ENCODE measurements at regions not wholly inside any gene's neighbourhood (a gene's known extent, or its start where the extent isn't known, plus 50 kb on each side); places are given as distances from the start of the nearest gene placed in this dataset.

- H2AFZ ChIP-seq (ENCODE audit: low read depth, low read length), result no peak overlapping the region
- no peak overlapping the region for H3K4me3 ChIP-seq (ENCODE audit: low read length)
- H3K36me3 ChIP-seq (ENCODE audit: insufficient read depth, low read length), result no peaks in the 10 kb centered on the region
- no peaks in the 10 kb centered on the region for H3K27me3 ChIP-seq (ENCODE audit: insufficient read depth, low read length)
- peaks cover 2% of the 10 kb centered on the region for H3K9me3 ChIP-seq (ENCODE audit: low read length)
- H3K4me1 ChIP-seq (ENCODE audit: insufficient read depth, low read length), result no peaks in the 10 kb centered on the region
Observed at GRCh38 chr17:77398274-77398673, 257.5 kb downstream of the SEC14L1 start.

- Histone ChIP-seq H2AFZ (ENCODE audit: low read depth, low read length) (no peak overlapping the region), H3K27me3 (ENCODE audit: insufficient read depth, low read length) (no peaks in the 10 kb centered on the region), H3K9me3 (ENCODE audit: low read length) (peaks cover 2% of the 10 kb centered on the region), H3K36me3 (ENCODE audit: insufficient read depth, low read length) (no peaks in the 10 kb centered on the region), H3K4me3 (ENCODE audit: low read length) (no peak overlapping the region), H3K4me1 (ENCODE audit: insufficient read depth, low read length) (no peaks in the 10 kb centered on the region)
Observed at GRCh38 chr17:77399319-77399957, 258.7 kb downstream of the SEC14L1 start.

- Histone ChIP-seq H3K4me3 (ENCODE audit: low read length) (no peak overlapping the region), H3K9me3 (ENCODE audit: low read length) (peaks cover 2% of the 10 kb centered on the region), H3K36me3 (ENCODE audit: insufficient read depth, low read length) (no peaks in the 10 kb centered on the region), H3K27me3 (ENCODE audit: insufficient read depth, low read length) (no peaks in the 10 kb centered on the region), H2AFZ (ENCODE audit: low read depth, low read length) (no peak overlapping the region), H3K4me1 (ENCODE audit: insufficient read depth, low read length) (no peaks in the 10 kb centered on the region)
Observed at GRCh38 chr17:77400445-77400870, 259.7 kb downstream of the SEC14L1 start.

- H3K9me3 ChIP-seq (ENCODE audit: low read length), result peaks cover 2% of the 10 kb centered on the region
- no peaks in the 10 kb centered on the region for H3K36me3 ChIP-seq (ENCODE audit: insufficient read depth, low read length)
- H2AFZ ChIP-seq (ENCODE audit: low read depth, low read length), result no peak overlapping the region
- H3K27me3 ChIP-seq (ENCODE audit: insufficient read depth, low read length), result no peaks in the 10 kb centered on the region
- no peak overlapping the region for H3K4me3 ChIP-seq (ENCODE audit: low read length)
- H3K4me1 ChIP-seq (ENCODE audit: insufficient read depth, low read length), result no peaks in the 10 kb centered on the region
Observed at GRCh38 chr17:77402159-77402731, 261.5 kb downstream of the SEC14L1 start.

GRCh38 chr17:77403854-77404253 lies 263.1 kb downstream of the SEC14L1 start:
- H3K4me3 ChIP-seq (ENCODE audit: low read length), result no peak overlapping the region
- H3K9me3 ChIP-seq (ENCODE audit: low read length), result no peaks in the 10 kb centered on the region
- H3K36me3 ChIP-seq (ENCODE audit: insufficient read depth, low read length), result no peaks in the 10 kb centered on the region
- H3K27me3 ChIP-seq (ENCODE audit: insufficient read depth, low read length), result no peaks in the 10 kb centered on the region
- no peaks in the 10 kb centered on the region for H3K4me1 ChIP-seq (ENCODE audit: insufficient read depth, low read length)
- H2AFZ ChIP-seq (ENCODE audit: low read depth, low read length), result no peak overlapping the region

- Histone ChIP-seq H3K27me3 (ENCODE audit: insufficient read depth, low read length) (no peaks in the 10 kb centered on the region), H3K9me3 (ENCODE audit: low read length) (no peaks in the 10 kb centered on the region), H2AFZ (ENCODE audit: low read depth, low read length) (no peak overlapping the region), H3K36me3 (ENCODE audit: insufficient read depth, low read length) (no peaks in the 10 kb centered on the region), H3K4me3 (ENCODE audit: low read length) (no peak overlapping the region), H3K4me1 (ENCODE audit: insufficient read depth, low read length) (no peaks in the 10 kb centered on the region)
Observed at GRCh38 chr17:77404812-77405581, 264.2 kb downstream of the SEC14L1 start.

GRCh38 chr17:77405867-77406732 lies 265.3 kb downstream of the SEC14L1 start:
- peaks cover 2% of the 10 kb centered on the region for H3K36me3 ChIP-seq (ENCODE audit: insufficient read depth, low read length)
- no peaks in the 10 kb centered on the region for H3K9me3 ChIP-seq (ENCODE audit: low read length)
- no peaks in the 10 kb centered on the region for H3K27me3 ChIP-seq (ENCODE audit: insufficient read depth, low read length)
- no peak overlapping the region for H3K4me3 ChIP-seq (ENCODE audit: low read length)
- no peaks in the 10 kb centered on the region for H3K4me1 ChIP-seq (ENCODE audit: insufficient read depth, low read length)
- H2AFZ ChIP-seq (ENCODE audit: low read depth, low read length), result no peak overlapping the region

GRCh38 chr17:77407321-77408277 lies 266.8 kb downstream of the SEC14L1 start:
- H3K27me3 ChIP-seq (ENCODE audit: insufficient read depth, low read length), result no peaks in the 10 kb centered on the region
- no peak overlapping the region for H3K4me3 ChIP-seq (ENCODE audit: low read length)
- H3K9me3 ChIP-seq (ENCODE audit: low read length), result peaks cover 2% of the 10 kb centered on the region
- H3K4me1 ChIP-seq (ENCODE audit: insufficient read depth, low read length), result no peaks in the 10 kb centered on the region
- no peak overlapping the region for H2AFZ ChIP-seq (ENCODE audit: low read depth, low read length)
- H3K36me3 ChIP-seq (ENCODE audit: insufficient read depth, low read length), result peaks cover 2% of the 10 kb centered on the region

GRCh38 chr17:77408284-77408683 lies 267.5 kb downstream of the SEC14L1 start:
- Histone ChIP-seq H3K36me3 (ENCODE audit: insufficient read depth, low read length) (peaks cover 2% of the 10 kb centered on the region), H3K4me3 (ENCODE audit: low read length) (no peak overlapping the region), H3K4me1 (ENCODE audit: insufficient read depth, low read length) (no peaks in the 10 kb centered on the region)

GRCh38 chr17:77409282-77410161 lies 268.8 kb downstream of the SEC14L1 start:
- Histone ChIP-seq H3K9me3 (ENCODE audit: low read length) (peaks cover 2% of the 10 kb centered on the region), H3K27me3 (ENCODE audit: insufficient read depth, low read length) (no peaks in the 10 kb centered on the region), H3K36me3 (ENCODE audit: insufficient read depth, low read length) (peaks cover 2% of the 10 kb centered on the region), H3K4me3 (ENCODE audit: low read length) (no peak overlapping the region), H3K4me1 (ENCODE audit: insufficient read depth, low read length) (no peaks in the 10 kb centered on the region), H2AFZ (ENCODE audit: low read depth, low read length) (no peak overlapping the region)

More at GRCh38 chr17:77408284-77408683, 267.5 kb downstream of the SEC14L1 start:
- no peak overlapping the region for H2AFZ ChIP-seq (ENCODE audit: low read depth, low read length)
- no peaks in the 10 kb centered on the region for H3K27me3 ChIP-seq (ENCODE audit: insufficient read depth, low read length)
- H3K9me3 ChIP-seq (ENCODE audit: low read length), result peaks cover 2% of the 10 kb centered on the region

- Histone ChIP-seq H3K36me3 (ENCODE audit: insufficient read depth, low read length) (peaks cover 2% of the 10 kb centered on the region), H3K4me1 (ENCODE audit: insufficient read depth, low read length) (no peaks in the 10 kb centered on the region), H3K9me3 (ENCODE audit: low read length) (peaks cover 2% of the 10 kb centered on the region), H3K27me3 (ENCODE audit: insufficient read depth, low read length) (no peaks in the 10 kb centered on the region), H3K4me3 (ENCODE audit: low read length) (no peak overlapping the region), H2AFZ (ENCODE audit: low read depth, low read length) (no peak overlapping the region)
Observed at GRCh38 chr17:77410470-77410869, 269.7 kb downstream of the SEC14L1 start.

Data from neuron (in vitro differentiated cells).